Activated B cell treated with CpG ODN at 0.5 μM for 24 hours (primary cell): ENCODE measurements at regions not wholly inside any gene's neighbourhood (a gene's known extent, or its start where the extent isn't known, plus 50 kb on each side); places are given as distances from the start of the nearest gene placed in this dataset.

Experiments used
- ATAC-seq: fragments of 200-7000 bp; cut with Tn5 transposase; one replicate; pipeline ENCODE4 v1.10.0; 2021; ENCODE audit warnings: low read depth, mild to moderate bottlenecking, moderate library complexity
- CTCF ChIA-PET: fragments of 350-600 bp; sonication (Branson Sonifier 250); formaldehyde crosslinking; loops from one replicate; lab custom pipeline; 2021; ENCODE audit warnings: antibody characterized with exemption; lab: Charles Lee
- POLR2A ChIA-PET: fragments of 350-600 bp; sonication (Branson Sonifier 250); formaldehyde crosslinking; loops from one replicate; lab custom pipeline; 2021; ENCODE audit warnings: antibody characterized with exemption; lab: Charles Lee
- DNase-seq: peaks from one replicate; pipeline ENCODE4 v3.0.0; 2022
- H3K27ac Mint-ChIP-seq: one replicate; pipeline ENCODE4 v1.8.0; 2020; ENCODE audit warnings: mixed read lengths
- H3K27me3 Mint-ChIP-seq: one replicate; pipeline ENCODE4 v1.8.0; 2021; ENCODE audit warnings: mixed read lengths
- H3K36me3 Mint-ChIP-seq: one replicate; pipeline ENCODE4 v1.8.0; 2021; ENCODE audit warnings: low read depth, mixed read lengths
- H3K4me1 Mint-ChIP-seq: one replicate; pipeline ENCODE4 v1.8.0; 2021; ENCODE audit warnings: mixed read lengths
- H3K4me3 Mint-ChIP-seq: one replicate; pipeline ENCODE4 v1.8.0; 2020; ENCODE audit warnings: mild to moderate bottlenecking, mixed read lengths
- H3K9me3 Mint-ChIP-seq: one replicate; pipeline ENCODE4 v1.8.0; 2020; ENCODE audit warnings: mixed read lengths
- intact Hi-C: fragments of 100-400 bp; cut with micrococcal nuclease; formaldehyde crosslinking; loops from one replicate; pipeline ENCODE4 v1.15.1; 2024
- TF ChIP-seq, protein P1 (sequence below): fragments of 200-600 bp; IDR thresholded peaks from one replicate; pipeline ENCODE4 v1.8.0; 2022; ENCODE audit warnings: antibody characterized with exemption, mild to moderate bottlenecking

DNA sequence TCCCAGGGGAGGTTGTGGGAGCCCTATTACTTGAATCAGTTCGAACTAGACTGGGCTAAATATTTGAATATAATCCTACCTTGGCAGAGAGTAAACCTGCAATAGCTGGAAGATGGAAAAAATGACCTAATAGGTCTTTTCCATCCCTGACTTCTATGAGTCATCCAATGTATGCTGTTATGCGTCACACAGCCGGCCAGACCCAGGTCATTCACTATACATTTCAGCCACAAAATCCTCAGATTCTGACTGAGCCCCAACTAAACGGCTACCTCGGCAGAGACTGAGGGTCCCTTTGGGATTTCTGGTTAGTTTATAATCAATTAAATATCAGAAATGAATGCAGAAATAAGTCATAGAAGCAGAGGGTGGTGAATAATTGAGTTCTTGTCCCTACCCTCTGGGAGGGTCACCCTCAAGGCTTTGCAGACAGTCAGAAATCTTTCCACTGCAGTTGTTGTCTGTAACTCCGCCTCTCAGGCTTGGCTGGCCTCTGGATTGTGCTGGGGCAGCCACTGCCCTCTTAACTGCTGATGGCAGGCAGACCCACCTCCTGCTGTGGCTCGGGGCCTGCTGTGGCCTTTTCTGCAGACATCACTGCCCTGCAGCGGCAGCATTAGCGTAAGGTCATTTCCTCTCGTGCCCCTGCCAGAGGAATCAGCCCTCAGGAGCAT is 240.5 kb downstream of the TGFB2 start:
- ChIA-PET POLR2A (no interaction called here), CTCF (no interaction called here)
- peaks cover 6% of the 10 kb centered on the region for H3K9me3 Mint-ChIP-seq
- peaks cover 12% of the 10 kb centered on the region for H3K27me3 Mint-ChIP-seq
- no peak for ATAC-seq
- no peak for DNase-seq
- H3K27ac Mint-ChIP-seq, result no peak overlapping the region
- no peaks in the 10 kb centered on the region for H3K36me3 Mint-ChIP-seq
- intact Hi-C loops, result no loop called here
- TF ChIP-seq, protein P1, sequence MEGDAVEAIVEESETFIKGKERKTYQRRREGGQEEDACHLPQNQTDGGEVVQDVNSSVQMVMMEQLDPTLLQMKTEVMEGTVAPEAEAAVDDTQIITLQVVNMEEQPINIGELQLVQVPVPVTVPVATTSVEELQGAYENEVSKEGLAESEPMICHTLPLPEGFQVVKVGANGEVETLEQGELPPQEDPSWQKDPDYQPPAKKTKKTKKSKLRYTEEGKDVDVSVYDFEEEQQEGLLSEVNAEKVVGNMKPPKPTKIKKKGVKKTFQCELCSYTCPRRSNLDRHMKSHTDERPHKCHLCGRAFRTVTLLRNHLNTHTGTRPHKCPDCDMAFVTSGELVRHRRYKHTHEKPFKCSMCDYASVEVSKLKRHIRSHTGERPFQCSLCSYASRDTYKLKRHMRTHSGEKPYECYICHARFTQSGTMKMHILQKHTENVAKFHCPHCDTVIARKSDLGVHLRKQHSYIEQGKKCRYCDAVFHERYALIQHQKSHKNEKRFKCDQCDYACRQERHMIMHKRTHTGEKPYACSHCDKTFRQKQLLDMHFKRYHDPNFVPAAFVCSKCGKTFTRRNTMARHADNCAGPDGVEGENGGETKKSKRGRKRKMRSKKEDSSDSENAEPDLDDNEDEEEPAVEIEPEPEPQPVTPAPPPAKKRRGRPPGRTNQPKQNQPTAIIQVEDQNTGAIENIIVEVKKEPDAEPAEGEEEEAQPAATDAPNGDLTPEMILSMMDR, result no peak
- H3K4me1 Mint-ChIP-seq, result no peaks in the 10 kb centered on the region
- H3K4me3 Mint-ChIP-seq, result no peak overlapping the region

DNA sequence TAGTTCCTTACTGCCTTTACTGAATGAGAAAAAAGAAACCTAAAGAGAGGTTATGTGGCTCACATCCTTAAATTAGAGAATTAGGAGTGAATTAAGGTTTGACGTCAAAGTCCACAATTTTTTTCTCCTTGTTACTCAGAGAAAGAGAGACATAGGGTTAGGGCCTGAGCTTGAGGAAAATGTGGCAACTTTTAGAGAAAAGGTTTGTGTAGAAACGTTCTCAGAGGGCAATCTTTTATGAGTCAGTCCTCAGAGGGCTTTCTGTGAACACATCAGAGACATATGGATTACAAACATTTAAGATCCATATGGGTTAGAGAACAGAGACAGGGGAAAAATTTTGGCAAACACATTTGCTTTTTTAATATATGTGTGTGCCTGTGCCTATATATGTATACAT is 242.8 kb downstream of the TGFB2 start:
- Mint-ChIP-seq H3K36me3 (no peaks in the 10 kb centered on the region), H3K4me3 (no peak overlapping the region), H3K4me1 (no peaks in the 10 kb centered on the region), H3K9me3 (peaks cover 2% of the 10 kb centered on the region), H3K27ac (no peak overlapping the region), H3K27me3 (peaks cover 10% of the 10 kb centered on the region)
- ChIA-PET POLR2A (no interaction called here), CTCF (no interaction called here)
- ATAC-seq, result no peak
- TF ChIP-seq, protein P1, result no peak
- intact Hi-C loops, result no loop called here
- DNase-seq, result no peak

DNA sequence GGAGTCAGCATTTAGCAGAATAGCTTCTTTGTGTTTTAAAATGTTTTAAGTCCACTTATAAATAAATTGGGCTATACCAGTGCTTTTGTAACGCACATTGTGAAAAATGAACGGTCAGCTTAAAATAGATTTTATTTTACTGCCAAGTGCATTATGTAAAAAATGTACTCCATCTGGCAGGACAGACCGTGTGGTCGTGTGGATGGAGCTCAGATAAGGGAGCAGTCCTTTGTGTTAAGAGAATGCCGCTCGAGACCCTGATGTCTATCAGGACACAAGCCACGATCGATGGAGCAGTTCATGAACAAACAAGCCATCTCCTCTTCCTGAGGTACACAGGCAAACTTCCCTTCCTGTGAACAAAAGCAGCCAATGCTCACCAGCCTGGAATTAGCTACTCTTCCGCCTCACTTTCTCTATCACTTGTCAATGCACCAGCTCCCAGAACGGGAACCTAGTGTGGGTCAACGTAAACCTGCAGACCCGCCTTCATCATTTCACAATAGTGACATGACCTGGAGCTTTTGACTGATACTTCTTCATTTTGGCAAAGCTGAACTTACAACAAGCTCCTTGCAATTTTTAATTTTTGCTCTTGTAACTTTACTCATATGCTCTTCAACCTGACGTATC is 243.5 kb downstream of the TGFB2 start:
- intact Hi-C loops, result no loop called here
- H3K4me1 Mint-ChIP-seq, result no peaks in the 10 kb centered on the region
- DNase-seq, result no peak
- CTCF ChIA-PET, result no interaction called here
- POLR2A ChIA-PET, result no interaction called here
- TF ChIP-seq, protein P1, result no peak
- H3K9me3 Mint-ChIP-seq, result no peaks in the 10 kb centered on the region
- H3K4me3 Mint-ChIP-seq, result no peak overlapping the region
- H3K27me3 Mint-ChIP-seq, result peaks cover 8% of the 10 kb centered on the region
- no peak overlapping the region for H3K27ac Mint-ChIP-seq
- ATAC-seq, result no peak
- no peaks in the 10 kb centered on the region for H3K36me3 Mint-ChIP-seq

DNA sequence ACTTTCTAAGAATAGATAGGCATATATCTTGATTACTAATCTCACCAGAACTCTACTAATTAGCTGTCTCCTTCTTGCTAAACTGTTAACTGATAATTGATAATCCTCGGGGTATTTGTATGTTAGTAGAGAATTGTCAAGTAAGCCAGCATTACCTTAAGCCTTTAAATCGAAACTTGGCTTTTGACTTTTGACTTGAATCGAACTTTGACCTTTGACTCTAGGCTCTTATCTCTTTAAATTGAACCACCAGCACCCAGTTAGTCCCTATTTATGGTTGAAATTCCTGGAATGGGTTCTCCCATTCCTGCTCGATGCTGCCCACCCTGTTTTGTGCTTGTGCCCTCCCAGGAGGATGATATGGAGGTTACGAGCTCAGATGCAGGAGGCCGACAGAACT is 244.4 kb downstream of the TGFB2 start:
- TF ChIP-seq, protein P1, result no peak
- ChIA-PET POLR2A (no interaction called here), CTCF (no interaction called here)
- no peaks in the 10 kb centered on the region for H3K4me1 Mint-ChIP-seq
- peaks cover 8% of the 10 kb centered on the region for H3K27me3 Mint-ChIP-seq
- no peak for DNase-seq
- no peak for ATAC-seq
- no peak overlapping the region for H3K4me3 Mint-ChIP-seq
- H3K36me3 Mint-ChIP-seq, result no peaks in the 10 kb centered on the region
- no peaks in the 10 kb centered on the region for H3K9me3 Mint-ChIP-seq
- intact Hi-C loops, result no loop called here
- H3K27ac Mint-ChIP-seq, result no peak overlapping the region

DNA sequence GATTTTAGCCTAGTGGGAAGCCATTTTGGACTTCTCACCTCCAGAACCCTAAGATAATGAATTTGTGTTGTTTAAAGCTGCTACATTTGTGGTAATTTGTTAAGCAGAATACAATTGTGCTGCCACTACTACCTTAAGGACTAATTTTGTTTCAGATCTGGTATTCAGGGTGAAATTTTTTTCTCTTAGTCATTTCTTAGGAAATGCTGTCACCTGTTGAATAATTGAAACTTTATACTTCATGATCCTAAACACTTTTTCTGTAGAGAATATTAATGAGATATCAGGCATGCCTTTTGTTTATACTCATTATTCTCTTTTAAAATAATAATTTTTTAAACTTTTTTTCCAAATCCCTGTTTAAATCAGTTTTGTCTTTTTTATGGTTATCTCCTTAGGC is 246.8 kb downstream of the TGFB2 start:
- Mint-ChIP-seq H3K27ac (no peak overlapping the region), H3K4me3 (no peak overlapping the region), H3K9me3 (no peaks in the 10 kb centered on the region), H3K27me3 (peaks cover 10% of the 10 kb centered on the region), H3K4me1 (no peaks in the 10 kb centered on the region), H3K36me3 (no peaks in the 10 kb centered on the region)
- CTCF ChIA-PET, result no interaction called here
- DNase-seq (no peak), ATAC-seq (no peak)
- TF ChIP-seq, protein P1, result no peak
- intact Hi-C loops, result no loop called here
- POLR2A ChIA-PET, result no interaction called here
